CD14-positive monocyte (primary cell): ENCODE measurements at regions not wholly inside any gene's neighbourhood (a gene's known extent, or its start where the extent isn't known, plus 50 kb on each side); places are given as distances from the start of the nearest gene placed in this dataset.

Source experiments
- DNase-seq, 3 donors: peaks; one replicate each; pipeline ENCODE4 v3.0.0-alpha.2; 2011 to 2022
- H2AFZ ChIP-seq: 2 replicates; pipeline ENCODE4 v1.6.0; 2012; ENCODE audit warnings: mild to moderate bottlenecking, low read depth, low read length, inconsistent platforms; ENCODE audit not compliant: insufficient read depth, poor library complexity, severe bottlenecking
- H3K27ac ChIP-seq, 2 donors: 1 replicate in 1 of 2; 2 replicates in 1 of 2; pipeline ENCODE4 v1.5.1; 2012 to 2013; ENCODE audit warnings: low read length in 2 of 2, control low read depth in 1 of 2, inconsistent platforms in 1 of 2, low read depth in 1 of 2, mild to moderate bottlenecking in 1 of 2
- H3K27me3 ChIP-seq, 2 donors: one replicate each; pipeline versions ENCODE4 v1.6.0 to v1.6.1; 2011 to 2013; ENCODE audit warnings: low read length in 2 of 2; ENCODE audit not compliant: control insufficient read depth in 2 of 2, insufficient read depth in 2 of 2
- H3K36me3 ChIP-seq, 2 donors: replicated peaks in 1 of 2; 1 replicate in 1 of 2; 2 replicates in 1 of 2; pipeline versions ENCODE4 v1.5.1 to v1.6.1; 2012 to 2013; ENCODE audit warnings: low read length in 2 of 2, control low read depth in 1 of 2, inconsistent platforms in 1 of 2, mild to moderate bottlenecking in 1 of 2; ENCODE audit not compliant: insufficient read depth in 2 of 2, control insufficient read depth in 1 of 2
- H3K4me1 ChIP-seq, 2 donors: 1 replicate in 1 of 2; 2 replicates in 1 of 2; pipeline versions ENCODE4 v1.5.1 to v1.6.1; 2012 to 2013; ENCODE audit warnings: low read length in 2 of 2, control low read depth in 1 of 2, inconsistent platforms in 1 of 2, mild to moderate bottlenecking in 1 of 2, moderate library complexity in 1 of 2; ENCODE audit not compliant: insufficient read depth in 2 of 2, control insufficient read depth in 1 of 2
- H3K4me2 ChIP-seq: replicated peaks from 2 replicates; pipeline ENCODE3; 2012; ENCODE audit warnings: low read length, moderate library complexity, mild to moderate bottlenecking; ENCODE audit not compliant: poor library complexity, severe bottlenecking; ENCODE audit errors: extremely low read depth
- H3K4me3 ChIP-seq, 3 experiments: fragments of 200-600 bp in 1 of 3; sonication (generic) in 1 of 3; replicated peaks in 1 of 3; 1 replicate in 2 of 3; 2 replicates in 1 of 3; pipeline ENCODE4 v1.5.1; 2011 to 2013; ENCODE audit warnings: low read length in 3 of 3, mild to moderate bottlenecking in 3 of 3, control low read depth in 2 of 3, low read depth in 2 of 3, inconsistent platforms in 1 of 3, moderate library complexity in 1 of 3
- H3K79me2 ChIP-seq: 2 replicates; pipeline ENCODE4 v1.6.0; 2012; ENCODE audit warnings: mild to moderate bottlenecking, control low read depth, inconsistent platforms, low read length, moderate library complexity; ENCODE audit not compliant: insufficient read depth
- H3K9ac ChIP-seq: 2 replicates; pipeline ENCODE4 v1.6.0; 2017; ENCODE audit warnings: low read length, mild to moderate bottlenecking; ENCODE audit not compliant: insufficient read depth, poor library complexity, severe bottlenecking
- H3K9me3 ChIP-seq, 2 donors: replicated peaks in 1 of 2; 1 replicate in 1 of 2; 2 replicates in 1 of 2; pipeline versions ENCODE4 v1.5.1 to v1.6.1; 2012 to 2013; ENCODE audit warnings: low read length in 2 of 2, control low read depth in 1 of 2; ENCODE audit not compliant: control insufficient read depth in 1 of 2, insufficient read depth in 1 of 2
- H4K20me1 ChIP-seq: 2 replicates; pipeline ENCODE4 v1.6.0; 2012; ENCODE audit warnings: mild to moderate bottlenecking, low read length, control low read depth, moderate library complexity; ENCODE audit not compliant: insufficient read depth
- H3K27ac Mint-ChIP-seq, 7 donors: one replicate each; pipeline ENCODE4 v1.8.0; 2020; ENCODE audit warnings: mild to moderate bottlenecking in 7 of 7, mixed read lengths in 7 of 7, moderate library complexity in 6 of 7, inconsistent platforms in 2 of 7
- H3K27me3 Mint-ChIP-seq, 3 donors: one replicate each; pipeline ENCODE4 v1.8.0; 2021 to 2022; ENCODE audit warnings: low read depth in 3 of 3, mild to moderate bottlenecking in 3 of 3, mixed read lengths in 3 of 3, moderate library complexity in 3 of 3, inconsistent platforms in 1 of 3
- H3K36me3 Mint-ChIP-seq, 2 donors: one replicate each; pipeline ENCODE4 v1.8.0; 2020; ENCODE audit warnings: mixed read lengths in 2 of 2, inconsistent platforms in 1 of 2, mild to moderate bottlenecking in 1 of 2
- H3K4me1 Mint-ChIP-seq: one replicate; pipeline ENCODE4 v1.8.0; 2020; ENCODE audit warnings: mild to moderate bottlenecking, mixed read lengths
- H3K4me3 Mint-ChIP-seq, 2 donors: one replicate each; pipeline ENCODE4 v1.8.0; 2020; ENCODE audit warnings: mild to moderate bottlenecking in 2 of 2, mixed read lengths in 2 of 2, moderate library complexity in 1 of 2
- H3K9me3 Mint-ChIP-seq, 7 donors: one replicate each; pipeline ENCODE4 v1.8.0; 2020 to 2022; ENCODE audit warnings: mixed read lengths in 7 of 7, mild to moderate bottlenecking in 6 of 7, moderate library complexity in 6 of 7, inconsistent platforms in 2 of 7
- WGBS: methylation state at CpG from one replicate; pipeline ENCODE4 v1.1.5; 2013; ENCODE audit warnings: missing lambda C conversion rate; ENCODE audit not compliant: insufficient coverage; 5-methylcytosine and 5-hydroxymethylcytosine counted together
- intact Hi-C, 2 donors: fragments of 100-400 bp; cut with micrococcal nuclease; formaldehyde crosslinking; loops; one replicate each; pipeline versions ENCODE4 v1.15.0 to v1.15.1; 2023
- TF ChIP-seq, protein P1 (sequence below): fragments of 200-600 bp; IDR thresholded peaks from one replicate; pipeline ENCODE4 v1.8.0; 2022; ENCODE audit warnings: antibody characterized with exemption, mild to moderate bottlenecking

DNA sequence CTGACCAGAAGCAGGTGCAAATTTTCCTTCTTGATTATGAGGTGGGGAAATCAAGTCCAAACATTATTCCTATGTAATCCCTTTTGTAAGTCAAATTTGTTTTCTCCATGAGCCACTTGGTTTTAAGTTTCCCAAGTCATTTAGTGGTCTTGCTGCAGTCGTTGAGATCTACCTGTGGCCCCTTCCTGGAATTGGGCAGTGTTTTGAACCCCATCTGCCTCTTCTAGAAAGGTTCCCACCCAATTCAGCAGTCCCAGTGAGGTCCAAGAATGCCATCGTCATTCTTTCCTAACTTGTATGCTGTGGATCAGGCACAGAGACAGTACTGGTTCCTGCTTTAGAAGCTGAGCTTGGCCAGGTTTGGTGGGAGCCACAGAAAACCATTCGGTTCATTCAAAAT, 77.8 kb upstream of the GNAZ start:
- no peaks in the 10 kb centered on the region for H4K20me1 ChIP-seq
- Mint-ChIP-seq H3K36me3 (no peaks in the 10 kb centered on the region), H3K27me3 (peaks cover 2 to 17% (median 17%) of the 10 kb centered on the region in 3 donors), H3K4me3 (no peak overlapping the region), H3K27ac (no peak overlapping the region), H3K9me3 (peaks cover 6 to 16% (median 13%) of the 10 kb centered on the region in 7 donors), H3K4me1 (no peaks in the 10 kb centered on the region)
- intact Hi-C loops = no loop called here
- H3K27ac ChIP-seq = no peak overlapping the region
- no peak overlapping the region for H3K4me2 ChIP-seq
- peaks cover 0 to 4% of the 10 kb centered on the region in 2 donors for H3K27me3 ChIP-seq
- H3K36me3 ChIP-seq = no peaks in the 10 kb centered on the region
- H2AFZ ChIP-seq = no peak overlapping the region
- peaks cover 5 to 12% of the 10 kb centered on the region in 2 donors for H3K9me3 ChIP-seq
- TF ChIP-seq, protein P1, sequence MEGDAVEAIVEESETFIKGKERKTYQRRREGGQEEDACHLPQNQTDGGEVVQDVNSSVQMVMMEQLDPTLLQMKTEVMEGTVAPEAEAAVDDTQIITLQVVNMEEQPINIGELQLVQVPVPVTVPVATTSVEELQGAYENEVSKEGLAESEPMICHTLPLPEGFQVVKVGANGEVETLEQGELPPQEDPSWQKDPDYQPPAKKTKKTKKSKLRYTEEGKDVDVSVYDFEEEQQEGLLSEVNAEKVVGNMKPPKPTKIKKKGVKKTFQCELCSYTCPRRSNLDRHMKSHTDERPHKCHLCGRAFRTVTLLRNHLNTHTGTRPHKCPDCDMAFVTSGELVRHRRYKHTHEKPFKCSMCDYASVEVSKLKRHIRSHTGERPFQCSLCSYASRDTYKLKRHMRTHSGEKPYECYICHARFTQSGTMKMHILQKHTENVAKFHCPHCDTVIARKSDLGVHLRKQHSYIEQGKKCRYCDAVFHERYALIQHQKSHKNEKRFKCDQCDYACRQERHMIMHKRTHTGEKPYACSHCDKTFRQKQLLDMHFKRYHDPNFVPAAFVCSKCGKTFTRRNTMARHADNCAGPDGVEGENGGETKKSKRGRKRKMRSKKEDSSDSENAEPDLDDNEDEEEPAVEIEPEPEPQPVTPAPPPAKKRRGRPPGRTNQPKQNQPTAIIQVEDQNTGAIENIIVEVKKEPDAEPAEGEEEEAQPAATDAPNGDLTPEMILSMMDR = no peak
- WGBS = 62% methylated on average over 2 of the region's 3 CpGs
- no peaks in the 10 kb centered on the region for H3K4me1 ChIP-seq
- no peak overlapping the region for H3K4me3 ChIP-seq
- no peaks in the 10 kb centered on the region for H3K79me2 ChIP-seq
- DNase-seq = no peak
- no peak overlapping the region for H3K9ac ChIP-seq

DNA sequence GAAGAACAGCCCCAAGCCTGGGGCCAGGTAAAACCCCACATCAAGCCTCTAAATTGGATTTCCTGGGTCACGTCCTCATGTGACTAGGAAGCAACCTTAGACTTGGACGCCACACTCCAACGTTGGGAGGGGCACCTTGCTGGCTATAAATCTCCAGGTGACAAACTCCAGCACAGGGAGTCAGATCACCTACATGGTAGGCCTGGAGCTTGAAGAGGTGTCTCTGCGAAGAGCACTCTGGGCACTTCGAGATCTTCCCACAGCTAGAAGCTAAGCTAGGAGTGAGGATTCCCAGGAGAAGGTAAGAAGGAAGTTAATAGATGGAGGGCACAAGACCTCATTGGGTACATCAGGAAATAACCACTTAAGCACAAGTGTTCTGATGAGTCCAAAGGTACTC, 77.1 kb upstream of the GNAZ start:
- no peak overlapping the region for H3K4me3 ChIP-seq
- DNase-seq = no peak
- H3K9ac ChIP-seq = no peak overlapping the region
- no peak overlapping the region for H2AFZ ChIP-seq
- H3K27me3 Mint-ChIP-seq = peaks cover 2 to 18% (median 15%) of the 10 kb centered on the region in 3 donors
- H3K9me3 ChIP-seq = peaks cover 5 to 16% of the 10 kb centered on the region in 2 donors
- no peaks in the 10 kb centered on the region for H4K20me1 ChIP-seq
- H3K27ac ChIP-seq = no peak overlapping the region
- no peaks in the 10 kb centered on the region for H3K36me3 ChIP-seq
- H3K9me3 Mint-ChIP-seq = peaks cover 12 to 23% (median 19%) of the 10 kb centered on the region in 7 donors
- WGBS = 94% methylated on average over 5 of the region's 5 CpGs
- H3K4me3 Mint-ChIP-seq = no peak overlapping the region
- peaks cover 0 to 4% of the 10 kb centered on the region in 2 donors for H3K27me3 ChIP-seq
- intact Hi-C loops = no loop called here
- no peak overlapping the region for H3K27ac Mint-ChIP-seq
- no peak overlapping the region for H3K4me2 ChIP-seq
- TF ChIP-seq, protein P1 = no peak
- no peaks in the 10 kb centered on the region for H3K4me1 ChIP-seq
- H3K4me1 Mint-ChIP-seq = no peaks in the 10 kb centered on the region
- no peaks in the 10 kb centered on the region for H3K79me2 ChIP-seq
- H3K36me3 Mint-ChIP-seq = no peaks in the 10 kb centered on the region
